Ovary (tissue), 1 donor: ENCODE measurements at regions not wholly inside any gene's neighbourhood (a gene's known extent, or its start where the extent isn't known, plus 50 kb on each side); places are given as distances from the start of the nearest gene placed in this dataset.

Experiments
- EP300 ChIP-seq: sonication (generic); formaldehyde crosslinking; IDR thresholded peaks from one replicate; pipeline ENCODE4 v1.6.1; 2017; ENCODE audit warnings: antibody characterized with exemption
- POLR2A ChIP-seq: fragments of 450-650 bp; IDR thresholded peaks from one replicate; pipeline ENCODE4 v1.6.1; 2017; ENCODE audit warnings: antibody characterized with exemption, mild to moderate bottlenecking, moderate library complexity

DNA sequence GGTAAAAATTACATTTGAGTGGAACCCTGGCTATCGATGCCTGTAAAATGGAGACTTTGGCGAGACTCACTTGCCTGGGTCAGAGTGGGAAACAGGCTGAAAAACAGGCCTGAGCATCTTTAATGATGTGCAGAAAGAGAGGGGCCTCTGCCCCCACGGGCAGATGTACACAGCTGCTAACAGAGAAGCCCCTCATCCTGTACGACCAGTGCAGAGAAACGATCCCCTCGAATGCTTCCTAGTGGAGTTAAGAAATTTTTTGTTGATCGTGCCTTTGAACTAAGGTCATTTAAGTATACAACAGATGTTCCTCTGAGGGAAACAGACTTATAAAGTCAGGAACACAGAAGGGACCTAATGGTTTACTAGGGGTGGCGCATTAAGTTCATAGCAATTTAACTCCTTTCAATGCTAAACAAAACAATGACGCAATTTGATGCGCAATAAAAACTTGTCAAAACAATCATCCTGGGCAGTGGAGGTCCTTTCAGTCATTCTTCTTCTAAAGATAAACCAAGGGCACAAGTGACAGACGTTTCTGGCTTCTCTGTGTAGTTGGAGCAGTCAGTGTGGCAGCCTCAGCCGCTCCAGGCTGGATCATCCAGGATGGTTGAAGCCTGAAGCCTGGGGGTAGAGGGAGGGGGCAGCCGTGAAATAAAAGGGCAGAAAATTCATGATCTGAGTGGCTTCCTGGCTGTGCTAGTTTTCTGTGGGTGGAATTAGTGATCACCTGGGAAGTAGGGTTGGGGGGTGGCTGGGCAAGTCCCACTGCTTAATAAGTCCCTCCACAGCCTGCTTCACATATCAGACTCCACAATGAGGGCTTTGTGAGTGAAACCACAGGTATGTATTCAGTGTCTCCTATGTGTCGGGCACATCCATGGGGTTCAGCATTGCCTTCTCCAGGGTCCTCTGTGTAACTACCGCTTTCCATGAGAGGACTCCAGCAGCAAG lies 50.8 kb upstream of the MRPS22 start:
- TF ChIP-seq POLR2A = no peak
- no peak for TF ChIP-seq EP300
